GM18909 (cell line): ENCODE measurements at regions not wholly inside any gene's neighbourhood (a gene's known extent, or its start where the extent isn't known, plus 50 kb on each side); places are given as distances from the start of the nearest gene placed in this dataset.
"Not testable (repeated sequence)": the region's sequence is repeated elsewhere in the genome, so short reads cannot be mapped to it uniquely, and the experiment has no call there.

Experiments used
- ATAC-seq: cut with Tn5 transposase; IDR thresholded peaks from one replicate; pipeline ENCODE4 v1.9.1; 2021; ENCODE audit warnings: mild to moderate bottlenecking; ENCODE audit not compliant: unreplicated experiment, poor library complexity

- ATAC-seq = not testable (repeated sequence)
These were observed 517.9 kb downstream of the IRS2 start for GRCh38 chr13:109268492-109268891.

DNA sequence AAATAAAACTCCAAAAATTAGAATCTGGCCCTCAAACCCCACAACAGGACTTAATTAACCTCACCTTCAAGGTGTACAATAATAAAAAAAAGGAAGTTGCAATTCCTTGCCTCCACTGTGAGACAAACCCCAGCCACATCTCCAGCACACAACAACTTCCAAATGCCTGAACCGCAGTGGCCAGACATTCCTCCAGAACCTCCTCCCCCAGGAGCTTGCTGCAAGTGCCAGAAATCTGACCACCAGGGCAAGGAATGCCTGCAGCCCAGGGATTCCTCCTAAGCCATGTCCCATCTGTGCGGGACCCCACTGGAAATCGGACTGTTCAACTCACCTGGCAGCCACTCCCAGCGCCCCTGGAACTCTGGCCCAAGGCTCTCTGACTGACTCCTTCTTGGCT, 519.0 kb downstream of the IRS2 start:
- ATAC-seq = not testable (repeated sequence)

DNA sequence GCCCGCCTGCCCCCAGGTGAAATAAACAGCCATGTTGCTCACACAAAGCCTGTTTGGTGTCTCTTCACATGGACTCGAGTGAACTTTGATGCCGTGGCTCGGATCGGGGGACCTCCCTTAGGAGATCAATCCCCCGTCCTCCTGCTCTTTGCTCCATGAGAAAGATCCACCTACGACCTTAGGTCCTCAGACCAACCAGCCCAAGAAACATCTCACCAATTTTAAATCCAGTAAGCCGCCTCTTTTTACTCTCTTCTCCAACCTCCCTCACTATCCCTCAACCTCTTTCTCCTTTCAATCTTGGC, 521.0 kb downstream of the IRS2 start:
- ATAC-seq = not testable (repeated sequence)

DNA sequence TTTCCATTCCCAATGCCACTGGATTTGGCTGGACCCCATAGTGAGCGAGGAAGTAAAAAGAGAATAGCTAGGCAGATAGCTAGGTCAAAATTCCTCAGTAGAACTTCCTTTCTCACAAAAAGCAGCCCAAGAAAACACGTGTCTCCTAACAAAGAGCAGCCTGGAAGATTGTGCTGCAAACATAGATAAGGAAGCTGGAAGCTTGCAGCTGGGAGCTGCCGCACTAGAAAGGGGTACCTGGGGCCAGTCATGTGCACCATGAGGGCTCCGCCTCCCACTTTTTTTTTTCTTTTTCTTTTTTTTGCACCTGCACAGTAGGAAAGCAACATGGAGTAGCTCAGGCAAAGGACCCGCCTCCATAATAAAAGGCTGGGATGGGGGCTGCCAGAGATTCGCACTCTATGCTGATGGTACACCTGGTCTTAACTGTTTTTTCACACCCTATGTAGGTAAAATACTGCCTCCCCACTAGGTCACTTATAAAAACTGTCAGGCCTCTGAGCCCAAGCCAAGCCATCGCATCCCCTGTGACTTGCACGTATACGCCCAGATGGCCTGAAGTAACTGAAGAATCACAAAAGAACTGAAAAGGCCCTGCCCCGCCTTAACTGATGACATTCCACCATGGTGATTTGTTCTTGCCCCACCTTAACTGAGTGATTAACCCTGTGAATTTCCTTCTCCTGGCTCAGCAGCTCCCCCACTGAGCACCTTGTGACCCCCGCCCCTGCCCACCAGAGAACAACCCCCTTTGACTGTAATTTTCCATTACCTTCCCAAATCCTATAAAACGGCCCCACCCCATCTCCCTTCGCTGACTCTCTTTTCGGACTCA, 521.6 kb downstream of the IRS2 start:
- not testable (repeated sequence) for ATAC-seq

DNA sequence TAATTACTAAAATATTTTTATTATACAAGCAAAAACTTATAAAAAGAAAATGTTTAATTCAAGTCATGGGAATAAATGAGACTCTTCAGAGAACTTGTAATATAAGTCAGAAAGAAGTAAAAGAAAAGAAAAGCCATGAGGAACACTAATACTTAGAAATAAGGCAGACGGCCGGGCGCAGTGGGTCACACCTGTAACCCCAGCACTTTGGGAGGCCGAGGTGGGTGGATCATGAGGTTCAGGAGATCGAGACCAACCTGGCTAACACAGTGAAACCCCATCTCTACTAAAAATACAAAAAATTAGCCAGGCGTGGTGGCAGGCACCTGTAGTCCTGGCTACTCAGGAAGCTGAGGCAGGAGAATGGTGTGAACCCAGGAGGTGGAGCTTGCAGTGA, 528.6 kb downstream of the IRS2 start:
- ATAC-seq = not testable (repeated sequence)
